Stimulated activated naive CD8-positive, alpha-beta T cell treated with anti-CD3 and anti-CD28 coated beads, Interleukin-15, Interleukin-2, amounts not matched to agents 100 U/mL and 50 U/mL, for 24 hours (primary cell): ENCODE measurements at regions not wholly inside any gene's neighbourhood (a gene's known extent, or its start where the extent isn't known, plus 50 kb on each side); places are given as distances from the start of the nearest gene placed in this dataset.
"Not testable (repeated sequence)": the region's sequence is repeated elsewhere in the genome, so short reads cannot be mapped to it uniquely, and the experiment has no call there.

Source experiments
- ATAC-seq: fragments of 150-1000 bp; cut with Tn5 transposase; one replicate; pipeline ENCODE4 v1.10.0; 2021
- DNase-seq: peaks from one replicate; pipeline ENCODE4 v3.0.0; 2021

DNA sequence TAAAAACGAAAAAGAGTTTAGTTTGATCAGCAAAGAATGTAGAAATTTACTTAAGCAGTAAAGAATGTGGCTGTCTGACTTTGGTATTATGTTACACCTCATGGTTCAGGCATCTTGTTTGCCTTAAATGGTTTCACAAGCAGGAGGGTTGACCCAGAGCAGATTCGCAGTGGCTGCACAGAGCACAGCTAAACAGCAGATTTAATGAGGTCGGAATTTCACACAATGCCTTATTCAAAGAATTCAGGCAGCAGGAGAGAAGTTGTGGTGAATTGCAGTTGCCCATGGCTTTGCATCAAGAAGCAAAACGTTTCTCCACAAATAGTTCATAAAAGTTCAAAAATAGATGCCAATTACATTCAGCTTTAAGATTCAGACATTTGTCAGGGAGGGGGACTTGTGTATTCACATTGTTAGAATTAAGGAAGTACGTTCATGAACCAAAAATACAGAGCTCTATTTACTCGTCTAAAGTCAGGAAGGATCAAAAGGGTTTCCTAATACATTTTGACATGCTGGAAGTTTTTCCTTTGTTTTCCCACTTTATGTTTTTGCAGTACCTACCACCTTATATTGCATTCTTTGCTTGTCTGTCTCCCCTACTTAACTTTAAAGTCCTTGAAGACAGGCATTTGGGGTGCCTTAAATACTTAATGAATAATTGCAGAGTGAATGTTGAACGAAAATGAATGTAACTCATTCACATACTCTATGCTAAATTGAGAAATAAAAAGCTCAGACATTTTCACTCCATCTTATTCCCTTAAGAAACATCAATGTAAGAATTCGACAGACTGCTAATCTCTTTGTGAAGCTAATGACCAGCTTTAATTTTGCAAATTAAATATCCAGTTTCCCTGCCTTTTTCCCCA is 1163.6 kb upstream of the CITED2 start:
- DNase-seq (no peak), ATAC-seq (no peak)

DNA sequence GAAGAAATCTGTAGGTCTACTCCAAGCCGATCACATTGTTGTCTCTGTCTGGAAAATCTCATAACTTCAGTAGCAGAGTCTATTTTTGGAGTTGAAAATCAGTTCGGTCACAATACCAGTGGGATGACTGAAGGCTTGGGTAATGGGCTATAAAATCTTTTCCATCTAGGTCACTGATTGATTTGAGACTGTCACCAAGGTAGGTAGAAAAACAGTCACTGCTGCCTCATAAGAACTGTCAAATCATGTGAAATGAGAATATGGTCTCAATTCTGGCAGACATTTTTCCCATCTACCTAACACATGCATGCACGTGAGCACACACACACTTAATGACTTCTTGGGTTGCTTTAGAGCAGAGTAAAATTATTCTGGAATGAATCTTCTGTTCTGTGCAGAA is 1162.8 kb upstream of the CITED2 start:
- ATAC-seq (no peak), DNase-seq (no peak)

DNA sequence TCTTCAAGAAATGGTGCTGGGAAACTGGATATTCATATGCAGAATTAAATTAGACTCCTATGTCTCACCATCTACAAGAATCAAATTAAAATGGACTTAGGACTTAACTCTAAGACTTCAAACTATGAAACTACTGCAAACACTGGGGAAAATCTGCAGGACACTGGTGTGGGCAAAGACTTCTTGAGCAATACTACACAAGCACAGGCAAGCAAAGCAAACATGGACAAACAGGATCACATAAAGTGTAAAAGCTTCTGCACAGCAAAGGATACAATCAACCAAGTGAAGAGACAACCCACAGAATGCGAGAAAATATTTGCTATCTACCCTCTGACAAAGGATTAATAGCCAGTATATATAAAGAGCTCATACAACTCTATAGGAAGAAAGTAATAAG is 1161.1 kb upstream of the CITED2 start:
- DNase-seq: no peak
- ATAC-seq: no peak

- DNase-seq (no peak), ATAC-seq (no peak)
Observed at GRCh38 chr6:140533526-140533925, 1159.1 kb upstream of the CITED2 start.

DNA sequence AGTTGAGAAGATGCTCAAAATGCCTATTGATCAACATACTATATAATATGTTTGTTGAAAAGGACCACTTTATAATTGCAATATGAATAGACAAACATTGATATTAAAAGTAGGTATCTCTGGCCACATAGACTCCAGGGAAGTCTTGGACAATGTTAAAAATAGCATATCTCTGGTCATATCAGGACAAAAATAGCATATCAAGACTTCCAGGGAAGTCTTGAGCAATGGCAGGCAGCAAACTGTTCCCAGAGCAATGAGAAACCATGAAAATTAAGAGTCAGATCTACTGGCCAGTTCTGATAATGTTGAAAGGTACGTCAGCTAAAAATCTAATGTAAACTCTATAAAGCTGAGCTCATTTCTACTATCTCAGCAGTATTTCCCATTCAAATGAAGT is 1130.3 kb upstream of the CITED2 start:
- DNase-seq (no peak), ATAC-seq (no peak)

GRCh38 chr6:140500849-140501248 is 1126.4 kb upstream of the CITED2 start:
- DNase-seq: no peak
- ATAC-seq: no peak

DNA sequence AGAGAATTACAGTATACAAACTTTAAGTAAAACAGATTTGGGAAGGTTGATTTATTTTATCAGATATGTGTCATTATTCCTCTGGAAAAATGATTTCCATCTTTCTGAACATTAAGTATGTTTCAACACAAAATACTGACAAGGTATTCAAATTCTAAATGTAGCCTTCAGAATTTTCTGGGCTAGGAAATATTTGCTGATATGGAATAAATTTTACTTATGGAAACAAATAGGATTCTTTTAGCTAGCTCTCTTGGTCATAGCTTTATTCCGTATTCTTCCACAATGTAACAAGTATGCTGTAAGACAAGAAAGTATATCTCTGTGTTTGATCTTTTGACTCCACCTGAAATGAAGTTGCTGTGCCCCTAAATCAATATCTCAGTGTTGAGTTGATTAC is 1125.2 kb upstream of the CITED2 start:
- DNase-seq: no peak
- ATAC-seq: no peak

- DNase-seq: no peak
- ATAC-seq: no peak
Observed at GRCh38 chr6:140494321-140495108, 1120.1 kb upstream of the CITED2 start.

DNA sequence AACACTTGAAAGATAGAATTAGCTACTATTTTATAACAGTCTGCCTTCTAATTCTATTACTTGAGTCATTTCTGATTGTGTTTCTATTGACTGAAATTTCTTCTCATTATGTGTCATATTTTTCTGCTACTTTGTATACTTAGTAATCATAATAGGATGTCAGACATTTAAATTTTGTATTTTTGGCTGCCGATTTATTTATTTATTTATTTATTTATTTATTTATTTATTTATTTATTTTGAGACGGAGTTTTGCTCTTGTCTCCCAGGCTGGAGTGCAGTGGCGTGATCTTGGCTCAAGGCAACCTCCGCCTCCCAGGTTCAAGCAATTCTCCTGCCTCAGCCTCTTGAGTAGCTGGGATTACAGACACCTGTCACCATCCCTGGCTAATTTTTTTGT is 1119.0 kb upstream of the CITED2 start:
- not testable (repeated sequence) for DNase-seq, ATAC-seq

DNA sequence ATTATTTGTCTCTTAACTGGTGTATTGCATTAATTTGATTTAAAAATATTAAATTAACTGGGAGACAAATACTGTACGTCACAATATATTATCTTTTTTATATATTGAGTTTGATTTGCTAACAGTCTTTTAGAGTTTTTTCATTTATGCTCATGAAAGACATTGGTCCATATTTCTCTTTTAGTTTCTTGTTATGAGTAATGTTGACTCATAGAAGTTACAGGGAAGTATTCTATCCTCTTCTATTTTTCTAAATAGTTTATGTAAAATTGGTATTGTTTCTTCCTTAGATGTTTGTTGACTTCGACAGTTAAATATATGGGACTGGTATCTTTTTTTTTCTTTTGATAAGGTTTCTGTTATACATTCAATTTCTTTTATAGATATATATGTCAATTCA is 1115.6 kb upstream of the CITED2 start:
- no peak for DNase-seq
- no peak for ATAC-seq

GRCh38 chr6:140487586-140487985 is 1113.1 kb upstream of the CITED2 start:
- ATAC-seq: no peak
- DNase-seq: no peak

DNA sequence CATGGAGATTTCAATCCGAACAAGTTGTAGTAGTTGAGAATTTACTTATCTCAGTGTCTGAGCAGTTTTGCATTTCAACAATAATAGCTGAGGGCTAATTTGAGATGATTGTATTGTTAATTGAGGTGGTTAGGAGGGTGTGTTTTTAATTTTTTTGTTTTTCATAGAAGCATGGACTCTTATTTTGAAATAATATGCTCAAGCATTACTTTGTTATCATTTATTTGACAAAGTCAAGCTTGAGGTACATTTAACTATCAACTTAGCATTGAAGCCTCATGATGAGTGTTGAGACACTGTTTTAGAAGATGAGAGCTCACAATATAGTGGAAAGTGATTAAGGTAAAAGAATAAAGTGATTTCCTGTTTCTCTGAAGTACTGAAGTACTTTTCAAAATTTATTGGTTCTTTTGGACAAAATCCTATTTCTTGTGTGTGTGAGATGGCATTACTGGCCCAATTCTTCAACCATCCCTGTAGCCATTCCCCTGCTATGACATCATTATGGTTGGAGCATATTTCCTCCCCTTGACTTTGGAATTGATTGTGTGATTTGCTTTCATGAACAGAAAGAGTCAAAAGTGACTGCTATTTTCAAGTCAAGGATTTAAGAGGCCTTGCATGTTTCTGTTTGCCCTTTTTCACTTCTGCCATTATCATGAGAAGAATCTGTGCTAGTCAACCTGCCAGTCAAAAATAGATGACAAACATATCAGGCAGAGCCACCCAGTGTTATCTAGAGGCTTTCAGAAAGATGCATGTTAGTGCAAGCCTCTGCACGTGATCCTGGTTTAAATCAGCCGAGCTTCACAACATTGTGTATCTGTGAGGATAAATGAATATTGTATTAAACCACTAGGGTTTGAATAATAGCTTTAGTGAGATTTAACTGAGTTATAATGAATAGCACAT is 1112.3 kb upstream of the CITED2 start:
- ATAC-seq: no peak
- no peak for DNase-seq

GRCh38 chr6:140485740-140486449 is 1111.4 kb upstream of the CITED2 start:
- peak; percentile 5 for DNase-seq
- ATAC-seq: peak; percentile 57

DNA sequence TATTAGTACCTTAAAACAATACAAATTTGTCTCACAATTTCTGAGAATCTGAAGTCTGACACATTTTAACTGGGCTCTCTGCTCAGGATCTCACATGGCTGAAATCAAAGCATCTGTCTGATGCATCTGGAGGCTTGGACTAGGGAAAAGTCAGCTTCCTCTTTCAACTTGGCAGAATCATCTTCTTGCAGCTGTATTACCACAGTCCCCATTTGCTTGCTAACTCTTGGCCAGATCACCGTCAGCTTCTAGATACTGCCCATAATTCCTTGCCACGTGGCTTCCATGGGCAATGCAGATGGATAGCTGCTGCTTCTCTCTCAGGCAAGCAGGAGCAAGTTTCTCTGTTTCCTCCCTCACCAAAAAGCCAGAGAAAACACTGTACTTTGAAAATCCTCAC is 1106.4 kb upstream of the CITED2 start:
- no peak for DNase-seq

GRCh38 chr6:140478631-140479030 is 1104.2 kb upstream of the CITED2 start:
- ATAC-seq (no peak), DNase-seq (no peak)

More for the DNA sequence above, 1106.4 kb upstream of the CITED2 start:
- ATAC-seq: no peak

DNA sequence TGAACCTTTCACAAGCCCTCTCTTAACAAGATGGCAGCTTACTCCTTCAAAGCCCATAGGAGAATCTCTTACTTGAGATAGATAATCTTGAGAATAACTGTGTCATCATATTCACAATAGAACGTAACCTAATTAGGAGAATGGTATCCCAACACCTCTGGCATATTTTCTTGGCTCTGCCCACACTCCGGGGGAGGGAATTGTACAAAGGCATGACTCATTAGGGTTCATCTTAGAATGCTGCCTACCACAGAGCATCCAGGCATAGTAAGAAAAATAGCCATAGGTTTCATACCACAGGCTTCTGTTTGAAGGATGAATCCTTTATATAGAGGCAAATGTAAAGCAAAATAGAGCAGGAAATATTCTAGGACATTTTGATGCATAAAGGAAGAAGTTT is 1100.6 kb upstream of the CITED2 start:
- DNase-seq: no peak
- ATAC-seq: no peak

GRCh38 chr6:140464720-140465119 is 1090.3 kb upstream of the CITED2 start:
- ATAC-seq (no peak), DNase-seq (no peak)

DNA sequence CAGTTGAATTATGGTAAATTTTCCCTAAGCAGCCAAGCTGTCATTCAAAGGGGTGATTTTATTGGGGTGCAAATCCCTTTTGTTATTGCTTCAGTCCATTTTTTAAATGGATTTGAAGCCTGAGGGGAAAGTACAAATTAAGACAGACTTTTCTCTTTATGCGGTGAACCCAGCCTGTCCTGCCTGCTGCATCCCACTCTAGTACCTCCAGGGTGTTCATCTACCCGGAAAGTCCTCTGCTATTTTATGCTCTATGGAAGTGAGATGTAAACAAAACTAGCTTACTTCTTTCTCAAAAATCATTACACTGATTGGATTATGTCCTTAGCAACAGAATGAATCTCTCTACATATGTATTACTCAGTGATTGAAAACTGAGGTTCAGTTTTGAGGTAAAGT is 1088.9 kb upstream of the CITED2 start:
- DNase-seq (no peak), ATAC-seq (no peak)

GRCh38 chr6:140462453-140463311 is 1088.2 kb upstream of the CITED2 start:
- ATAC-seq: no peak
- no peak for DNase-seq

- no peak for ATAC-seq
- no peak for DNase-seq
Observed at GRCh38 chr6:140462076-140462452, 1087.6 kb upstream of the CITED2 start.

GRCh38 chr6:140460267-140460666 is 1085.8 kb upstream of the CITED2 start:
- ATAC-seq (no peak), DNase-seq (no peak)
